IMR-90 (cell line): ENCODE measurements at regions not wholly inside any gene's neighbourhood (a gene's known extent, or its start where the extent isn't known, plus 50 kb on each side); places are given as distances from the start of the nearest gene placed in this dataset.

ENCODE experiments used
- ATAC-seq: fragments of 200-7000 bp; cut with Tn5 transposase; 2 replicates; pipeline ENCODE4 v1.9.1; 2020; ENCODE audit warnings: low read depth, mild to moderate bottlenecking, moderate library complexity
- BruUV-seq: library from RNA; stranded (reverse); fragments of 400-500 nt; replicated peaks from 2 replicates; lab custom pipeline; 2021; lab: Mats Ljungman, UMichigan
- CTCF ChIA-PET: fragments of 300-600 bp; formaldehyde crosslinking; extraction: SDS; loops from one replicate; lab custom pipeline; 2021; ENCODE audit warnings: antibody characterized with exemption; lab: Yijun Ruan, JAX
- POLR2A ChIA-PET: fragments of 300-600 bp; sonication (Branson Sonifier 250); formaldehyde crosslinking; loops from one replicate; lab custom pipeline; 2022; ENCODE audit warnings: antibody characterized with exemption; ENCODE audit not compliant: unreplicated experiment; lab: Charles Lee
- DNase-seq: peaks from one replicate; pipeline ENCODE4 v3.0.0; 2013
- H2AFZ ChIP-seq: replicated peaks from 2 replicates; pipeline ENCODE3; 2013; ENCODE audit warnings: low read length, mild to moderate bottlenecking; ENCODE audit not compliant: poor library complexity
- H2AK5ac ChIP-seq: 2 replicates; pipeline ENCODE4 v1.6.1; 2013; ENCODE audit warnings: low read depth, low read length, inconsistent platforms
- H2AK9ac ChIP-seq: replicated peaks from 2 replicates; pipeline ENCODE3; 2013; ENCODE audit warnings: mild to moderate bottlenecking, low read depth, low read length, moderate library complexity; ENCODE audit not compliant: poor library complexity
- H2BK120ac ChIP-seq: 2 replicates; pipeline ENCODE4 v1.6.1; 2013; ENCODE audit warnings: low read depth, low read length, inconsistent platforms
- H2BK15ac ChIP-seq: 3 replicates; pipeline ENCODE4 v1.6.1; 2013; ENCODE audit warnings: low read depth, low read length, inconsistent platforms
- H2BK20ac ChIP-seq: 2 replicates; pipeline ENCODE4 v1.6.1; 2013; ENCODE audit warnings: low read depth, mild to moderate bottlenecking, inconsistent platforms, low read length, moderate library complexity
- H2BK5ac ChIP-seq: 2 replicates; pipeline ENCODE4 v1.6.1; 2013; ENCODE audit warnings: mild to moderate bottlenecking, low read depth, low read length, inconsistent platforms; ENCODE audit not compliant: poor library complexity, severe bottlenecking
- H3K14ac ChIP-seq: replicated peaks from 2 replicates; pipeline ENCODE4 v1.6.1; 2013; ENCODE audit warnings: low read depth, low read length, inconsistent platforms
- H3K18ac ChIP-seq: 2 replicates; pipeline ENCODE4 v1.6.1; 2013; ENCODE audit warnings: low read depth, low read length, control low read depth
- H3K23ac ChIP-seq: 2 replicates; pipeline ENCODE4 v1.6.1; 2013; ENCODE audit warnings: low read depth, low read length, inconsistent platforms
- H3K27ac ChIP-seq: 2 replicates; pipeline ENCODE4 v1.5.1; 2013; ENCODE audit warnings: mild to moderate bottlenecking, control low read depth, low read length; ENCODE audit not compliant: insufficient read depth
- H3K27me3 ChIP-seq: 2 replicates; pipeline ENCODE4 v1.6.1; 2013; ENCODE audit warnings: low read length; ENCODE audit not compliant: control insufficient read depth, insufficient read depth
- H3K36me3 ChIP-seq: 2 replicates; pipeline ENCODE4 v1.6.1; 2013; ENCODE audit warnings: low read length, mixed read lengths; ENCODE audit not compliant: control insufficient read depth, insufficient read depth
- H3K4ac ChIP-seq: 2 replicates; pipeline ENCODE4 v1.6.1; 2013; ENCODE audit warnings: low read depth, low read length, inconsistent platforms
- H3K4me1 ChIP-seq: 2 replicates; pipeline ENCODE4 v1.6.1; 2013; ENCODE audit warnings: low read length, mixed read lengths; ENCODE audit not compliant: control insufficient read depth, insufficient read depth
- H3K4me2 ChIP-seq: 2 replicates; pipeline ENCODE4 v1.6.1; 2013; ENCODE audit warnings: low read depth, mild to moderate bottlenecking, control low read depth, low read length, moderate library complexity
- H3K4me3 ChIP-seq: 2 replicates; pipeline ENCODE4 v1.5.1; 2013; ENCODE audit warnings: low read depth, mild to moderate bottlenecking, control low read depth, low read length, moderate library complexity; ENCODE audit not compliant: insufficient read depth
- H3K56ac ChIP-seq: 2 replicates; pipeline ENCODE4 v1.6.1; 2013; ENCODE audit warnings: low read length, inconsistent platforms; ENCODE audit not compliant: insufficient read depth; ENCODE audit errors: extremely low read depth
- H3K79me1 ChIP-seq, 2 experiments: 2 replicates each; pipeline ENCODE4 v1.6.1; 2013; ENCODE audit warnings: low read length in 2 of 2, inconsistent platforms in 1 of 2, low read depth in 1 of 2
- H3K9ac ChIP-seq: 2 replicates; pipeline ENCODE4 v1.6.1; 2013; ENCODE audit warnings: low read depth, low read length, control low read depth
- H3K9me1 ChIP-seq: 2 replicates; pipeline ENCODE4 v1.6.1; 2013; ENCODE audit warnings: low read length, inconsistent platforms; ENCODE audit not compliant: insufficient read depth
- H3K9me3 ChIP-seq: 2 replicates; pipeline ENCODE4 v1.6.1; 2013; ENCODE audit warnings: low read length; ENCODE audit not compliant: control insufficient read depth, insufficient read depth
- H4K20me1 ChIP-seq: 2 replicates; pipeline ENCODE4 v1.6.1; 2013; ENCODE audit warnings: low read length, inconsistent platforms; ENCODE audit not compliant: insufficient read depth
- H4K5ac ChIP-seq: 2 replicates; pipeline ENCODE4 v1.6.1; 2013; ENCODE audit warnings: mild to moderate bottlenecking, low read depth, low read length, control low read depth
- H4K8ac ChIP-seq, 2 experiments: 2 replicates each; pipeline ENCODE4 v1.6.1; 2013; ENCODE audit warnings: low read depth in 2 of 2, low read length in 2 of 2, control low read depth in 1 of 2, inconsistent platforms in 1 of 2
- H4K91ac ChIP-seq: 2 replicates; pipeline ENCODE4 v1.6.1; 2013; ENCODE audit warnings: low read depth, low read length, inconsistent platforms; ENCODE audit not compliant: insufficient read depth
- CTCF ChIP-seq: conservative IDR thresholded peaks from 2 replicates; pipeline ENCODE4 v1.5.1; 2012; ENCODE audit warnings: mild to moderate bottlenecking, low read depth, low read length, improper control_type of control experiment
- FOS ChIP-seq: fragments of 150-350 bp; IDR thresholded peaks from 2 replicates; pipeline ENCODE4 v1.6.1; 2016; ENCODE audit warnings: low read depth, low read length
- MAZ ChIP-seq: IDR thresholded peaks from 2 replicates; pipeline ENCODE4 v1.6.1; 2012; ENCODE audit warnings: low read depth, mild to moderate bottlenecking, low read length, improper control_type of control experiment, moderate library complexity, borderline replicate concordance
- NFE2L2 ChIP-seq: fragments of 150-350 bp; IDR thresholded peaks from 2 replicates; pipeline ENCODE4 v1.6.1; 2016; ENCODE audit warnings: low read depth, mild to moderate bottlenecking, low read length
- RAD21 ChIP-seq: IDR thresholded peaks from 2 replicates; pipeline ENCODE4 v1.6.1; 2012; ENCODE audit warnings: low read length, improper control_type of control experiment
- RCOR1 ChIP-seq: IDR thresholded peaks from 2 replicates; pipeline ENCODE4 v1.6.1; 2012; ENCODE audit warnings: mild to moderate bottlenecking, low read length, improper control_type of control experiment; ENCODE audit not compliant: insufficient replicate concordance
- SMC3 ChIP-seq: fragments of 150-350 bp; IDR thresholded peaks from 2 replicates; pipeline ENCODE4 v1.6.1; 2016; ENCODE audit warnings: low read depth, mild to moderate bottlenecking, antibody characterized with exemption, low read length, moderate library complexity
- USF2 ChIP-seq: fragments of 150-350 bp; IDR thresholded peaks from 2 replicates; pipeline ENCODE4 v1.6.1; 2017; ENCODE audit warnings: mild to moderate bottlenecking, antibody characterized with exemption, low read length, low read depth
- WGBS, 2 experiments: methylation state at CpG; one replicate each; pipeline versions ENCODE4 v1.1.5 to v1.1.7; 2013; ENCODE audit warnings: missing lambda C conversion rate in 2 of 2; ENCODE audit not compliant: insufficient read length in 1 of 2; ENCODE audit errors: extremely low coverage in 2 of 2; 5-methylcytosine and 5-hydroxymethylcytosine counted together
- dilution Hi-C: fragments of 300-500 bp; cut with HindIII; formaldehyde crosslinking; loops from one replicate; pipeline ENCODE4 v1.14.3; 2018; ENCODE audit warnings: low sequenced_read_pairs; ENCODE audit not compliant: unreplicated experiment
- in situ Hi-C: fragments of 300-500 bp; cut with MboI; formaldehyde crosslinking; loops from 3 replicates; pipeline ENCODE4 v1.14.3; 2019; ENCODE audit warnings: low sequenced_read_pairs, inconsistent platforms, mixed read lengths
- intact Hi-C: fragments of 100-400 bp; cut with micrococcal nuclease; formaldehyde crosslinking; loops from 2 replicates; pipeline ENCODE4 v1.10.0; 2022
- TF ChIP-seq, protein P1 (sequence below): fragments of 150-350 bp; IDR thresholded peaks from 2 replicates; pipeline ENCODE4 v1.6.1; 2016; ENCODE audit warnings: low read depth, mild to moderate bottlenecking, low read length, moderate library complexity, borderline replicate concordance

DNA sequence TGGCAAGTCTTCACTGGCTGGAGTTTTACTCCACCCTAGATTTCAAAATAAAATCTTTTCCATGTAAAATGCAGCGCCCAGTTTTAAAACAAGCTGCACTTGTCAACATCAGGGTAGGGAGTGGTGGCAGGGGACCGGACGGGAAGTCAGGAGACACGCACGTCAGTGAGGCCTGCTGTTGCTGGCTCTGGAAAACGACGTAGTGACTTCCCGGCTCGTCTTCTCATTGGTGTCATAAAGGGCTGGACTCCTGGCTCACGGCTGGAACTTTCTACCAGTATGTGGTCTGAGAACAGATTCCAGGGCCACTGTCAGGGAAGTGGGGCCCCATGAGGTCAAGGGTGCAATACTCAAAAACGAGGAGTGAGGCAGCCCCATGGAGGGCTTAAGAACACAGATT, 64.2 kb upstream of the FOXN3 start:
- Histone ChIP-seq H2AFZ (no peak overlapping the region), H3K4ac (no peak overlapping the region), H2BK20ac (no peak overlapping the region), H4K20me1 (no peaks in the 10 kb centered on the region), H3K4me1 (no peaks in the 10 kb centered on the region; the same call in 1 of the 2 replicates), H3K9me3 (no peaks in the 10 kb centered on the region), H3K9me1 (peaks cover 8% of the 10 kb centered on the region), H2AK9ac (no peak overlapping the region), H3K14ac (no peak overlapping the region), H2BK120ac (no peak overlapping the region), H3K56ac (no peak overlapping the region), H3K9ac (no peak overlapping the region), H3K4me3 (no peak overlapping the region), H3K4me2 (no peak overlapping the region), H3K27ac (no peak overlapping the region), H4K91ac (no peak overlapping the region), H3K79me1 (peaks cover 8 to 17% of the 10 kb centered on the region in 2 experiments; a peak in 2 of 4 replicates), H3K18ac (no peak overlapping the region), H2BK5ac (no peak overlapping the region), H3K27me3 (no peaks in the 10 kb centered on the region), H3K36me3 (no peaks in the 10 kb centered on the region; the same call in 1 of the 2 replicates), H3K23ac (no peak overlapping the region), H2AK5ac (0 out of 2 replicates have a peak overlapping the region, but pooled peaks have one; percentile 38), H2BK15ac (no peak overlapping the region; the same call in 2 of the 3 replicates), H4K5ac (no peak overlapping the region), H4K8ac (no peak overlapping the region)
- intact Hi-C loops (no loop called here), dilution Hi-C loops (no loop called here), in situ Hi-C loops (no loop called here)
- 92% methylated on average over 6 of the region's 11 CpGs; no CpG with 5 or more reads in 1 of the 2 experiments for WGBS, 2 experiments
- ATAC-seq (no peak), DNase-seq (no peak)
- POLR2A ChIA-PET = no interaction called here
- CTCF ChIA-PET = interaction anchor here (1.4 kb wide), 1 partner anchor 13 kb away, joined by 3 read pairs; no protein-coding TSS in a partner anchor
- TF ChIP-seq NFE2L2 (no peak), MAZ (no peak), USF2 (no peak), FOS (no peak), RCOR1 (no peak), SMC3 (no peak), RAD21 (no peak), CTCF (no peak)
- TF ChIP-seq, protein P1, sequence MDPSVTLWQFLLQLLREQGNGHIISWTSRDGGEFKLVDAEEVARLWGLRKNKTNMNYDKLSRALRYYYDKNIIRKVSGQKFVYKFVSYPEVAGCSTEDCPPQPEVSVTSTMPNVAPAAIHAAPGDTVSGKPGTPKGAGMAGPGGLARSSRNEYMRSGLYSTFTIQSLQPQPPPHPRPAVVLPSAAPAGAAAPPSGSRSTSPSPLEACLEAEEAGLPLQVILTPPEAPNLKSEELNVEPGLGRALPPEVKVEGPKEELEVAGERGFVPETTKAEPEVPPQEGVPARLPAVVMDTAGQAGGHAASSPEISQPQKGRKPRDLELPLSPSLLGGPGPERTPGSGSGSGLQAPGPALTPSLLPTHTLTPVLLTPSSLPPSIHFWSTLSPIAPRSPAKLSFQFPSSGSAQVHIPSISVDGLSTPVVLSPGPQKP = no peak
- no TSS peak for BruUV-seq
